Activated CD4-positive, CD25-positive, alpha-beta regulatory T cell treated with anti-CD3 and anti-CD28 coated beads, Interleukin-2, amount 50 U/mL, for 24 hours (primary cell): ENCODE measurements at regions not wholly inside any gene's neighbourhood (a gene's known extent, or its start where the extent isn't known, plus 50 kb on each side); places are given as distances from the start of the nearest gene placed in this dataset.
"Not testable (repeated sequence)": the region's sequence is repeated elsewhere in the genome, so short reads cannot be mapped to it uniquely, and the experiment has no call there.

Experiments
- ATAC-seq, 2 donors: fragments of 150-1000 bp; cut with Tn5 transposase; one replicate each; pipeline ENCODE4 v1.10.0; 2021; ENCODE audit warnings: mild to moderate bottlenecking in 1 of 2, moderate library complexity in 1 of 2

DNA sequence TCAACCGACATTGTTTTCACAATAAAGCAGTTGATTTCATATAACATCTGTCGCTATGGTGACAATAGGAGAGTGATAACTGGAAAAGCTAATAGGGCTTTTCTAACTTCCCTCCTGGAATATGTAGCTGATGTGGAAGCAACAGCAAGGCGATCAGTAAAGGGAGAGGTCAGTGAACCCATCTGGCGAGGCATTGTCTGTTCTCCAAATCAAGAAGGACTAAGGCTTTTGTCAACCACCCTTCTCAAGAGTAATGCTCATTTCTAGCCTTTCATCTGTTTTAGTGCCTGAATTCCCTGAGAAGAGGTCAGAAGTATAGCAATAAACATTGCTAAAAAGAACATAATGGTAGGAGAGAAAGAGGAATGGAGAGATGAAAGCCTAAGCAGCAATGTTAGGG, 201.3 kb downstream of the AKAP7 start:
- ATAC-seq: no peak

GRCh38 chr6:131346896-131347295, 211.6 kb downstream of the AKAP7 start:
- not testable (repeated sequence) for ATAC-seq

DNA sequence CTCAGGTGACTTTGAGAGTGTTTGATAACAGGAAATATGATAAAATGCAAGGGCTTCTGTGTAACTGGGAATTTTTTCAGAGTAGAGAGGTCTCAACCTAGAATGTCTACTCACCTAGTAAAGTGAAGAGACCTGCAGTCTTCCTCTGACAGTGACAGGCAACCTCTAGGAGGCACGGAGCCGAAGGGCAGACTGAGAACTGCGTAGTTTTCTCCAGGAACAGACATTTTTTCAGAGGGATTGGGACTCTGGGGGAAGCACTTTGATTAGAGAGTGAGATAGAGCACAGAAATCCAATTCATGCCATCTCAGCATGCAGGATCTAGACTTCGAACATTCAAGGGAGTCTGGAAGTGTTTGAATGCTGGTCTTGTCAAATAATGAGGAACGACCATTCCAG, 213.3 kb downstream of the AKAP7 start:
- ATAC-seq: no peak

GRCh38 chr6:131349199-131349598, 213.9 kb downstream of the AKAP7 start:
- ATAC-seq: no peak

DNA sequence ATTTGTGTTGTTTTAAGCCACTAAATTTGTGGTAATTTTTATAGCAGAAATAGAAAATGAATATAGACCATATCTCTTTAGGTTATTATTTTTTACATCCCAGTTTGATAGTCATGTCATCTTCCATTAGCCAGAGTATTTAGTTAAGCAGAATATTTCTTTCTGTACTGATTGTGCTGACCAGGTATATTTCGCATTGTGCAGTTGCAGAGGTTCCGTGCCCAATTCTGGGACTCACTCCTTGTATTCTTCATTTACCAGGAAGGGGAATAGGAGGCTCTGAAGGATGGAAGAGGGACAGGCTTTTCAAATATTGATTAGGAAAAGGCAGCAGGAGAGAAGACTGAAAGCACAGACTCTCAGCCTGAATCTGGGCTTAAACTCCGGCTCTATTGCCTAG, 217.8 kb downstream of the AKAP7 start:
- no peak for ATAC-seq

GRCh38 chr6:131353876-131354275, 218.6 kb downstream of the AKAP7 start:
- ATAC-seq: no peak

DNA sequence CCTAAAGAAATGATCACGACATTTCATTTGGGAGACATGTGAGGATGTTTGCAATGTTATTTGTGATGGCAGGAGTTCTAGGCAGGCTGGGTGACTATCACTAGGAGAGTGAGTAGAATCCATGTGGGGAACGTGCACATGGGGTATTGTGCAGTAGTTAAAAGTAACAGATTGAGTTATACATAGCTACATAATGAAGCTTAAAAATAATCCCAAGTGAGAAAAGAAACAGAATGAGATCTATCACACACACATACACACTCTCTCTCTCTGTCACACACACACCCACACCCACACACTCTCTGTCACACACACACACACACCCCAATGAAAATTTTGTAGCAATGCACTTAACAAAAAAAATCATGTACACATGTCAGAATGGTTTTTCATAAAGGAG, 218.7 kb upstream of the ARG1 start:
- ATAC-seq: no peak

DNA sequence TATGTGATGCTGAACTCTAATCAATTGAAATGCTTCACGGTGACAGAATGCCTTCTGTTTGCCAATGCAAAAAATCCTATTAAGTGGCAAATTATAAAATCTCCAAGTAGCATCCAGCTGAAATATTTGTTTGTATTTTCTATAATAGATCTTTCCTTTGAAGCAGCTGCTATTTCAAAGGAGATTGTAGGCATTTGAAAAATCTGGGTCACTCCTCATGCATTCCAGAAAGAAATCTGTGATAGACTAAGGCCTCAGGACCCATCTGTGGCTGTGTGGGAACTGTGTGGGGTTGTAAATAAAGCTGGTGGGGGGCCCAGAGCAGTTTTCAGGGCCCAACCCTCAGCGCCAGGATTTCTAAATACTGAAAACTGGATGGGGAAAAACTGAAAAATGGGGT, 216.9 kb upstream of the ARG1 start:
- ATAC-seq: no peak

DNA sequence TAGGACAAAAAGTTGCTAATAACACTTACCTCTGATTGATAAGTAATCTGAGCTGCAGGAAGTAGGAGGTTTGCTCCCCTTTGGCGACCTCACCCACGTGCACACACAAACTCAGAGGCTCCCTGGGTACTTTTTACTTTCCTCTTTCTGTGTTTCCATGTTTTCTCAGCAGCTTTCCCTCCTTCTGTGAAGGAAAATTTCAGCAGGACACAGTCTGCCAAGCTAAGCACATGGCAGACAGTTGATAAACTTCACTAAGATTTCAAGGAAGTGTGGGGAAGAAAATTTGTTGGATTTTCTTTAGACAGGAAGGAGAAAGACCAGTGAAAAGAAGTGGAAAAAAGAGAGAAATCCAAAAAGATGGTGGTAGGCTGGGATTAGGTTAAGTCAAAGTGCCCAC, 215.5 kb upstream of the ARG1 start:
- no peak for ATAC-seq

- ATAC-seq: no peak
Observed at GRCh38 chr6:131362070-131362469, 211.0 kb upstream of the ARG1 start.

GRCh38 chr6:131362696-131363095, 210.3 kb upstream of the ARG1 start:
- ATAC-seq: no peak

- ATAC-seq: no peak
Observed at GRCh38 chr6:131363947-131364834, 208.8 kb upstream of the ARG1 start.

GRCh38 chr6:131366223-131366622, 206.8 kb upstream of the ARG1 start:
- no peak for ATAC-seq

DNA sequence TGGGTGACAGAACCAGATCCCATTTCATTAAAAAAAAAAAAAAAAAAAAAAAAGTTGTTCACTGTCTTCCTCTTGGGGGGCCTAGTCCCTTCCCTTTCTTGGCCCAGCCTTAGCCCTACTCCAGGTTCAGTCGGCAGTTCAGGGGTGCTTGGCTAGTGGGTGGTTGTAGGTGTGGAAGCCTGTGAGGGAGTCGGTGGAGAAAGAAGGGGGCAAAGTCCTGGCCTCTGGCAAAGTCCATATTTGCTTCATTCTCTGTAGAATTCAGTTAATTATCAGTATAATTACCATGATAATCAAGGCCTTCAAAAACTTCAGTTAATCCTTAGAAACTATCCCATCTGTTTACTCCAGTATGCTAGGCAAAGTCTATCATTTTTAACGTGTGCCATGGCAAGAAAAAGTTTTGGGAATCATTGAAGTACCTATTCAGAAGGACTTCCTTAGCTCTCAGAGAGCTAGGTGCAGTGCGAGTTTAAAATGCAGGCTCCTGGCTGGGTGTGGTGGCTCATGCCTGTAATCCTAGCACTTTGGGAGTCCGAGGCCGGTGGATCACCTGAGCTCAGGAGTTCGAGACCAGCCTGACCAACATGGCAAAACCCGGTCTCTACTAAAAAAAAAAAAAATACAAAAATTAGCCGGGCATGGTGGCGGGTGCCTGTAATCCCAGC, 205.7 kb upstream of the ARG1 start:
- ATAC-seq: no peak

GRCh38 chr6:131368198-131368911, 204.7 kb upstream of the ARG1 start:
- ATAC-seq: no peak

GRCh38 chr6:131372535-131372934, 200.5 kb upstream of the ARG1 start:
- no peak for ATAC-seq

GRCh38 chr6:131377112-131377705, 195.8 kb upstream of the ARG1 start:
- no peak for ATAC-seq

DNA sequence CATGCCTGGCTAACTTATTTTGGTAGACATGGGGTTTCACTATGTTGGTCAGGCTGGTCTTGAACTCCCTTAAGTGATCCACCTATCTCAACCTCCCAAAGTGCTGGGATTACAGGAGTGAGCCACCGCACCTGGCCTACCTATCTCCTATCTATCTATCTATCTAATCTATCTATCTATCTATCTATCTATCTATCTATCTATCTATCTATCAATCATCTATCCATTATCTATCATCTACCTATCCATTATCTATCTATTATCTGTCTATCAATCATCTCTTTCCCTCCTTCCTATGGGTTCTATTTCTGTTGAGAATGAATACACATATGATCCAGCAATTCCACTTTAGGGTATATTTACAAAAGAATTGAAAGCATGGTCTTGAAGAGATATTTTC, 194.2 kb upstream of the ARG1 start:
- no peak for ATAC-seq

- no peak for ATAC-seq
Observed at GRCh38 chr6:131379948-131380347, 193.1 kb upstream of the ARG1 start.

DNA sequence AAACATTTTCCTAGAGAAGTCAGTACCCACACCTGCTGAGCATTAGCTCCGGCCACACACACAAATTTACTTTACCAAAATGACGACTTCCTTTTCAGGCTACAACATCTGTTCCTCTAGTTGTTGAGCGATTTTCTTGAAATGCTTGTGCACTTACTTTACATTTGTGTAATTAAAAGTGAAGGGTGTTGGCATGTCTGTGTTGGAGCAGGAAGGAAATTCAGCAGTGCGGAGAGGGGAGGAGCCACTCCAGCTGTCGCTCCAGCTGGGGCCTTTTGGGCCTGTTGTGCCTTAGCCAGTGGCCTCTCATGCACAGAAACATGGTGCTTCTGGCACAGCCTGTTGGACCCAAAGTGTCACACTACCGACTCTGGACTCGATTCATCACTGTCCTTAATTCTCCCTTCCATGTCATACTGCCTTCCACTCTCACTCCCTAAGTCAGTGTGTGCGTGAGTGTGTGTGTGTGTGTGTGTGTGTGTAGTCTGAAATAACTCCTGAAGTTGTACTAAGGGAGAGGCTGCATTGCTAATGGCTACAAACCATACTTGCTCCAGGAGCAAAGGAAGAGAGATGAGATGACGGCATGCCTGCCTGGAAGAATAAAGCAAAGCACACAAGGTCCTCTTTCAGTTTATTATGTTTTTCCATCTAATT, 191.8 kb upstream of the ARG1 start:
- no peak for ATAC-seq

- no peak for ATAC-seq
Observed at GRCh38 chr6:131381709-131382093, 191.3 kb upstream of the ARG1 start.

GRCh38 chr6:131382631-131383030, 190.4 kb upstream of the ARG1 start:
- no peak for ATAC-seq
